Kidney (tissue), 13 donors: ENCODE measurements at regions not wholly inside any gene's neighbourhood (a gene's known extent, or its start where the extent isn't known, plus 50 kb on each side); places are given as distances from the start of the nearest gene placed in this dataset.

ENCODE experiments used
- DNase-seq, 5 donors: peaks; one replicate each; pipeline ENCODE4 v3.0.0-alpha.2; 2013 to 2020
- FAIRE-seq: peaks from 2 replicates; lab custom pipeline; 2012; peaks lifted over from hg19 to GRCh38; lab: Jason Lieb, UNC
- H3K27ac ChIP-seq, 2 donors: one replicate each; pipeline ENCODE4 v1.7.0; 2013; ENCODE audit warnings: low read depth in 2 of 2, low read length in 2 of 2, inconsistent platforms in 1 of 2
- H3K27me3 ChIP-seq: one replicate; pipeline ENCODE4 v1.7.1; 2013; ENCODE audit warnings: low read length, inconsistent platforms; ENCODE audit not compliant: control insufficient read depth, insufficient read depth
- H3K36me3 ChIP-seq, 3 donors: one replicate each; pipeline versions ENCODE4 v1.7.0 to v1.7.1; 2013; ENCODE audit warnings: low read length in 3 of 3, control low read depth in 1 of 3, inconsistent platforms in 1 of 3; ENCODE audit not compliant: insufficient read depth in 3 of 3, control insufficient read depth in 2 of 3
- H3K4me1 ChIP-seq, 3 donors: one replicate each; pipeline versions ENCODE4 v1.7.0 to v1.7.1; 2013; ENCODE audit warnings: low read length in 3 of 3, inconsistent platforms in 1 of 3, low read depth in 1 of 3; ENCODE audit not compliant: control insufficient read depth in 2 of 3, insufficient read depth in 2 of 3
- H3K4me3 ChIP-seq, 3 donors: one replicate each; pipeline versions ENCODE4 v1.7.0 to v1.8.1; 2013; ENCODE audit warnings: low read length in 3 of 3, control low read depth in 1 of 3, inconsistent platforms in 1 of 3
- H3K9ac ChIP-seq, 3 donors: one replicate each; pipeline versions ENCODE4 v1.7.0 to v1.7.1; 2013; ENCODE audit warnings: low read length in 3 of 3, control low read depth in 1 of 3, inconsistent platforms in 1 of 3
- H3K9me3 ChIP-seq, 3 donors: one replicate each; pipeline versions ENCODE4 v1.7.0 to v1.7.1; 2013; ENCODE audit warnings: low read length in 3 of 3, control low read depth in 1 of 3, inconsistent platforms in 1 of 3; ENCODE audit not compliant: control insufficient read depth in 2 of 3, insufficient read depth in 1 of 3
- intact Hi-C: fragments of 100-400 bp; cut with DNase I; formaldehyde crosslinking; loops from one replicate; pipeline ENCODE4 v1.11.1; 2022
- TF ChIP-seq, protein P1 (sequence below): IDR thresholded peaks from 3 replicates; pipeline ENCODE4 v1.5.1; 2012; ENCODE audit warnings: mild to moderate bottlenecking, moderate library complexity, borderline replicate concordance; ENCODE audit not compliant: insufficient read depth; ENCODE audit errors: extremely low read depth
- donor health status: control.
- donor health status: control.
- donor health status: control.
- donor health status: control.
- donor health status: control.
- donor health status: DM: yes; HTN: yes; CAD: no.
- donor health status: Normal renal cell carcinoma (clear cell type).

DNA sequence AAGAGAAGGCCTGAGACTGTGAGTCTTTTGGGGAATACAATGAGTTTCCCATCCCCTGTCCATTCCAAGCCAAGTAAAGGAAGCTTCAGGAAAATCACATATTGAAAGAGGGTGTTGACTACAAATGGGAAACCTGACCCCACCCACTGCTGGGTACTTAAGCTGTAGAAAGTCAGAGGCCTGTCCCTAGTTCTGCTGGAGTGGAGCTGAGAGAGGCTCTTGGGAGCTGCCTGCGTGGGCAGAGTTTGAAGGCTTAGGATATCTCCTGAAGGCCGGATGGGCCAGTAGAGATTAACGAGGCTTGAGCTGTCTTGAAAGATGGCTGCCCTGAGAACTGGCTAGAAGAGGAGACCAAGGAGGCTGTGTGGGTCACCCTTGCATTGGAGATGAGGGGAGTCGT lies 176.2 kb upstream of the NECTIN1 start:
- intact Hi-C loops: no loop called here
- DNase-seq: no peak
- Histone ChIP-seq H3K4me3 (no peak overlapping the region), H3K36me3 (no peaks in the 10 kb centered on the region), H3K9me3 (no peaks in the 10 kb centered on the region), H3K27ac (no peak overlapping the region), H3K9ac (no peak overlapping the region), H3K27me3 (no peaks in the 10 kb centered on the region), H3K4me1 (peaks cover 0 to 4% (median 0%) of the 10 kb centered on the region in 3 donors)
- TF ChIP-seq, protein P1, sequence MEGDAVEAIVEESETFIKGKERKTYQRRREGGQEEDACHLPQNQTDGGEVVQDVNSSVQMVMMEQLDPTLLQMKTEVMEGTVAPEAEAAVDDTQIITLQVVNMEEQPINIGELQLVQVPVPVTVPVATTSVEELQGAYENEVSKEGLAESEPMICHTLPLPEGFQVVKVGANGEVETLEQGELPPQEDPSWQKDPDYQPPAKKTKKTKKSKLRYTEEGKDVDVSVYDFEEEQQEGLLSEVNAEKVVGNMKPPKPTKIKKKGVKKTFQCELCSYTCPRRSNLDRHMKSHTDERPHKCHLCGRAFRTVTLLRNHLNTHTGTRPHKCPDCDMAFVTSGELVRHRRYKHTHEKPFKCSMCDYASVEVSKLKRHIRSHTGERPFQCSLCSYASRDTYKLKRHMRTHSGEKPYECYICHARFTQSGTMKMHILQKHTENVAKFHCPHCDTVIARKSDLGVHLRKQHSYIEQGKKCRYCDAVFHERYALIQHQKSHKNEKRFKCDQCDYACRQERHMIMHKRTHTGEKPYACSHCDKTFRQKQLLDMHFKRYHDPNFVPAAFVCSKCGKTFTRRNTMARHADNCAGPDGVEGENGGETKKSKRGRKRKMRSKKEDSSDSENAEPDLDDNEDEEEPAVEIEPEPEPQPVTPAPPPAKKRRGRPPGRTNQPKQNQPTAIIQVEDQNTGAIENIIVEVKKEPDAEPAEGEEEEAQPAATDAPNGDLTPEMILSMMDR: no peak
- FAIRE-seq: no peak

DNA sequence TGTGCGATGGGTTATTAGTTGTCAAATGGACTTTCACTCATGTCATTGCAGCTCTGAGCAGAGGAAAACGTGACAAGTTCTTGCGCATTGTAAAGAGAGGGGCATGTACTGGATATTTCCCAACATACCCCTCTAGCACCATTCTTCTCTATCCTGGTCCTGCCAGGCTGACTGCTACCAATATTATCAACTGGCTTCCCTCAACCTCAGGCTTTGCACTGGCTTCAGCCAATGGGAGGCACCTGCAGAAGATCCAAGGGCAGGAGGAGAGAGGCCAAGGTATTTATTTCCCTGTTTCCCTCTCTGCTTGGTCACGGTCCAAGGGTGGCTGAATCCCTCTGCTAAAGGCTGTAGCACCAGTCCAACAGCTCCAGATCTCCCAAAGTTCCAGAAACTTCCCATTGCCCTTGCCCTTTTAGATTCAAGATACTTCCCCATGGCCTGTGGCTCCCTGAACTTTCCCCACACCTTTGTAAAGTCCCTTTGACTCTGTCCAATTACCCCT lies 175.6 kb upstream of the NECTIN1 start:
- Histone ChIP-seq H3K27me3 (no peaks in the 10 kb centered on the region), H3K4me1 (peaks cover 0 to 4% (median 0%) of the 10 kb centered on the region in 3 donors), H3K4me3 (no peak overlapping the region), H3K27ac (no peak overlapping the region), H3K36me3 (no peaks in the 10 kb centered on the region), H3K9ac (no peak overlapping the region), H3K9me3 (no peaks in the 10 kb centered on the region)
- DNase-seq (no peak), FAIRE-seq (no peak)
- TF ChIP-seq, protein P1: no peak
- intact Hi-C loops: no loop called here

- Histone ChIP-seq H3K9ac (no peak overlapping the region), H3K27ac (no peak overlapping the region), H3K9me3 (no peaks in the 10 kb centered on the region), H3K36me3 (no peaks in the 10 kb centered on the region), H3K27me3 (no peaks in the 10 kb centered on the region), H3K4me1 (peaks cover 0 to 4% (median 0%) of the 10 kb centered on the region in 3 donors), H3K4me3 (no peak overlapping the region)
- FAIRE-seq (no peak), DNase-seq (no peak)
- intact Hi-C loops: no loop called here
- TF ChIP-seq, protein P1: no peak
These were observed 174.8 kb upstream of the NECTIN1 start for GRCh38 chr11:119903821-119904220.

DNA sequence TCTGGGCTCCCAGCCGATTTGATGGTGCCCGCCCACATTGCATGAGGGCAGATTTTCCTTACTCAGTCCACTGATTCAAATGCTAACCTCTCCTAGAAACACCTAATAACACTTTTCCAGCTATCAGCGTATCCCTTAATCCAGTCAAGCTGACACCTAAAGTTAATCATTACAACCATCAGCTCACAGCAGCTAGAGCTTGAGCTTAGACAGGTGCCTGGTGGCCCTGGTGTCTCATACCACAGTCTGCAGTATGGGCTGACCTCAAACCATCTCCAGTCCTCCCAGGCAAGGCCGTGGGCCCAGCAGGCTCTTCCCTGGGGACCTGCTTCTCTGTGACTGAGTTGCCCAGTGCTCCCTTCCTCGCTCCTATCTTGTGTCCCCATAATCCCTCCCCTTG lies 174.4 kb upstream of the NECTIN1 start:
- no peak for FAIRE-seq
- no peak overlapping the region for H3K4me3 ChIP-seq
- intact Hi-C loops: no loop called here

More for the DNA sequence above, 174.4 kb upstream of the NECTIN1 start:
- Histone ChIP-seq H3K9me3 (no peaks in the 10 kb centered on the region), H3K27me3 (no peaks in the 10 kb centered on the region), H3K27ac (no peak overlapping the region), H3K4me1 (peaks cover 0 to 4% (median 0%) of the 10 kb centered on the region in 3 donors), H3K9ac (no peak overlapping the region), H3K36me3 (no peaks in the 10 kb centered on the region)
- no peak for DNase-seq
- TF ChIP-seq, protein P1: no peak
